Smooth muscle cell (in vitro differentiated cells): ENCODE measurements at regions not wholly inside any gene's neighbourhood (a gene's known extent, or its start where the extent isn't known, plus 50 kb on each side); places are given as distances from the start of the nearest gene placed in this dataset.

Source experiments
- DNase-seq: peaks from one replicate; lab custom pipeline; 2025; ENCODE audit not compliant: unreplicated experiment; lab: John Stamatoyannopoulos, UW
- H2AFZ ChIP-seq: fragments of 200-600 bp; sonication (generic); 2 replicates; pipeline ENCODE4 v1.6.0; 2016; ENCODE audit warnings: antibody characterized with exemption, low read depth, mild to moderate bottlenecking
- H3F3A ChIP-seq: fragments of 200-600 bp; sonication (generic); 2 replicates; pipeline ENCODE4 v1.6.0; 2017; ENCODE audit warnings: antibody characterized with exemption, low read depth
- H3K27ac ChIP-seq: fragments of 200-600 bp; sonication (generic); 2 replicates; pipeline ENCODE4 v1.5.1; 2016; ENCODE audit warnings: low read depth, mild to moderate bottlenecking
- H3K27me3 ChIP-seq: fragments of 200-600 bp; sonication (generic); 2 replicates; pipeline ENCODE4 v1.6.1; 2016; ENCODE audit warnings: low read depth, mild to moderate bottlenecking
- H3K36me3 ChIP-seq: fragments of 200-600 bp; sonication (generic); 2 replicates; pipeline ENCODE4 v1.5.1; 2016; ENCODE audit warnings: low read depth
- H3K4me1 ChIP-seq: fragments of 200-600 bp; sonication (generic); 2 replicates; pipeline ENCODE4 v1.5.1; 2016; ENCODE audit warnings: low read depth
- H3K4me2 ChIP-seq: fragments of 200-600 bp; sonication (generic); 2 replicates; pipeline ENCODE4 v1.6.0; 2016; ENCODE audit warnings: mild to moderate bottlenecking
- H3K4me3 ChIP-seq: fragments of 200-600 bp; sonication (generic); 2 replicates; pipeline ENCODE4 v1.5.1; 2016; ENCODE audit warnings: mild to moderate bottlenecking
- H3K79me2 ChIP-seq: fragments of 200-600 bp; sonication (generic); 2 replicates; pipeline ENCODE4 v1.6.0; 2016; ENCODE audit warnings: low read depth, mild to moderate bottlenecking
- H3K9ac ChIP-seq: fragments of 200-600 bp; sonication (generic); 2 replicates; pipeline ENCODE4 v1.6.0; 2016; ENCODE audit warnings: low read depth
- H3K9me3 ChIP-seq: fragments of 200-600 bp; sonication (generic); replicated peaks from 2 replicates; pipeline ENCODE4 v1.5.1; 2016; ENCODE audit warnings: low read depth
- H4K20me1 ChIP-seq: fragments of 200-600 bp; sonication (generic); 2 replicates; pipeline ENCODE4 v1.6.0; 2016; ENCODE audit warnings: low read depth
- WGBS: methylation state at CpG from one replicate; pipeline ENCODE4 v1.1.7; 2016; ENCODE audit warnings: low lambda C conversion rate; 5-methylcytosine and 5-hydroxymethylcytosine counted together
- TF ChIP-seq, protein P1 (sequence below): fragments of 200-600 bp; sonication (generic); IDR thresholded peaks from 2 replicates; pipeline ENCODE4 v1.5.1; 2017; ENCODE audit warnings: borderline replicate concordance, mild to moderate bottlenecking, antibody characterized with exemption; ENCODE audit not compliant: insufficient read depth, poor library complexity, severe bottlenecking

DNA sequence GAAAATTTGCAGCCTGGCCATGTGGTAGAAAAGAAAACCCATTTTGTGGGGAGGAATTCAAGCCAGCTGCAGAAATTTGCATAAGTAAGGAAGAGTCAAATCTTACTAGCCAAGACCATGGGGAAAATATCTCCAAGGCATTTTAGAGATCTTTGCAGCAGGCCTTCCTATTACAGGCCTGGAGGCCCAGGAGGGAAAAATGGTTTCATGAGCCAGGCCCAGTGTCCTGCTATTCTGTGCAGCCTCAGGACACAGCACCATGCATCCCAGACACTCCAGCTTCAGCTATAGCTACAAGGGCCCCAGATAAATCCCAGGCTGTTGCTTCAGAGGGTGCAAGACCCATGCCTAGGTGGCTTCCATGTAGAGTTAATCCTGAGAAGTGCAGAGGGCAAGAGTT lies 1590.1 kb upstream of the PRR20A start:
- no peaks in the 10 kb centered on the region for H3K27me3 ChIP-seq
- H3K4me1 ChIP-seq = no peaks in the 10 kb centered on the region
- no peak overlapping the region for H3K4me3 ChIP-seq
- H3K4me2 ChIP-seq = no peak overlapping the region
- no peak overlapping the region for H3K9ac ChIP-seq
- no peak for DNase-seq
- H4K20me1 ChIP-seq = no peaks in the 10 kb centered on the region
- no peaks in the 10 kb centered on the region for H3K9me3 ChIP-seq
- no peak overlapping the region for H3K27ac ChIP-seq
- H3K79me2 ChIP-seq = no peaks in the 10 kb centered on the region
- TF ChIP-seq, protein P1, sequence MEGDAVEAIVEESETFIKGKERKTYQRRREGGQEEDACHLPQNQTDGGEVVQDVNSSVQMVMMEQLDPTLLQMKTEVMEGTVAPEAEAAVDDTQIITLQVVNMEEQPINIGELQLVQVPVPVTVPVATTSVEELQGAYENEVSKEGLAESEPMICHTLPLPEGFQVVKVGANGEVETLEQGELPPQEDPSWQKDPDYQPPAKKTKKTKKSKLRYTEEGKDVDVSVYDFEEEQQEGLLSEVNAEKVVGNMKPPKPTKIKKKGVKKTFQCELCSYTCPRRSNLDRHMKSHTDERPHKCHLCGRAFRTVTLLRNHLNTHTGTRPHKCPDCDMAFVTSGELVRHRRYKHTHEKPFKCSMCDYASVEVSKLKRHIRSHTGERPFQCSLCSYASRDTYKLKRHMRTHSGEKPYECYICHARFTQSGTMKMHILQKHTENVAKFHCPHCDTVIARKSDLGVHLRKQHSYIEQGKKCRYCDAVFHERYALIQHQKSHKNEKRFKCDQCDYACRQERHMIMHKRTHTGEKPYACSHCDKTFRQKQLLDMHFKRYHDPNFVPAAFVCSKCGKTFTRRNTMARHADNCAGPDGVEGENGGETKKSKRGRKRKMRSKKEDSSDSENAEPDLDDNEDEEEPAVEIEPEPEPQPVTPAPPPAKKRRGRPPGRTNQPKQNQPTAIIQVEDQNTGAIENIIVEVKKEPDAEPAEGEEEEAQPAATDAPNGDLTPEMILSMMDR = no peak
- H2AFZ ChIP-seq = no peak overlapping the region
- no peaks in the 10 kb centered on the region for H3F3A ChIP-seq
- no peaks in the 10 kb centered on the region for H3K36me3 ChIP-seq

DNA sequence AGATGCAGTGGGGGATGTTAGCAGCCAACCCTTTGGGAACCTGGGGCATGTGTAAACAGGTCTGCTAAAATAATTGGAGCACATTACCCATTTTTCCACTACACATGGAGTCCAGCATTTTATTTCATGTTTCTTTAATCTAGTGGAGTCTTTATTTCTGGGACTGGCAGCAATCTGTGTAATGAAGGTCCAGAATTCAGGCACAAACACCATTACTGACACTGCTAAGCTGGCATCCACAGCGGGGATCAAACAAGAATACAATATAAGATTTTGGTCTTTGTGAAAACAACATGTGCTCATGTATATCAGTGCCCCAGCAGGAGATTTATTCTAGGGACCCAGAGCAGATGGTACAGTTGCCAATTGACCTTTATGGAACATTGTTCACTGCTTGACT lies 1587.0 kb upstream of the PRR20A start:
- no peaks in the 10 kb centered on the region for H3K36me3 ChIP-seq
- no peak overlapping the region for H3K9ac ChIP-seq
- no peaks in the 10 kb centered on the region for H3K4me1 ChIP-seq
- no peak for DNase-seq
- no peaks in the 10 kb centered on the region for H3K9me3 ChIP-seq
- no peak overlapping the region for H3K27ac ChIP-seq
- no peaks in the 10 kb centered on the region for H3F3A ChIP-seq
- no peak overlapping the region for H2AFZ ChIP-seq
- no peaks in the 10 kb centered on the region for H3K27me3 ChIP-seq
- no peaks in the 10 kb centered on the region for H3K79me2 ChIP-seq
- WGBS = 94% methylated on average over 1 of the region's 1 CpG
- no peak overlapping the region for H3K4me3 ChIP-seq
- TF ChIP-seq, protein P1 = no peak
- H3K4me2 ChIP-seq = no peak overlapping the region
- H4K20me1 ChIP-seq = no peaks in the 10 kb centered on the region

DNA sequence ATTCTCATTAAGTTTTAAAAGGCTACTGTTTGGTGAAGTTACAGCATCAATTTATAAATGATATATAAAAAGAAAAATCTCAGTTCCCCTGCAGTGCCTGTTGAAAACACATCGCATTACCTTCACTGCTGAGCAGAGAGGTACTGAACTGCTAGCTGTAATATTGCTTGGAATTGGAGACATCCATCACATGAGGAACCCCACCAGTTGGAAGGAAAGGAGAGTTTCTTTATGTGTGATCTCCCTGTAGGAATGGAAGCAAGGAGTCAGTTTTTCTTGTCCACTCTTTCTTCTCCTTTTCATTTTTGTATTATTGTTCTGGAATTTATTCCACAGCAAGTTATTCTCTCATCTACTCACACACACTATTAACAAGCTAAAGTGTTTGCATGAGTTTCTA lies 1586.0 kb upstream of the PRR20A start:
- H3K79me2 ChIP-seq = no peaks in the 10 kb centered on the region
- no peak overlapping the region for H3K4me3 ChIP-seq
- no peaks in the 10 kb centered on the region for H3K36me3 ChIP-seq
- WGBS = 95% methylated on average over 1 of the region's 1 CpG
- no peak overlapping the region for H3K9ac ChIP-seq
- H3K27ac ChIP-seq = no peak overlapping the region
- no peaks in the 10 kb centered on the region for H4K20me1 ChIP-seq
- no peak overlapping the region for H2AFZ ChIP-seq
- H3K4me2 ChIP-seq = no peak overlapping the region
- no peaks in the 10 kb centered on the region for H3K9me3 ChIP-seq
- H3K4me1 ChIP-seq = no peaks in the 10 kb centered on the region
- no peaks in the 10 kb centered on the region for H3K27me3 ChIP-seq
- no peaks in the 10 kb centered on the region for H3F3A ChIP-seq
- DNase-seq = no peak
- TF ChIP-seq, protein P1 = no peak

DNA sequence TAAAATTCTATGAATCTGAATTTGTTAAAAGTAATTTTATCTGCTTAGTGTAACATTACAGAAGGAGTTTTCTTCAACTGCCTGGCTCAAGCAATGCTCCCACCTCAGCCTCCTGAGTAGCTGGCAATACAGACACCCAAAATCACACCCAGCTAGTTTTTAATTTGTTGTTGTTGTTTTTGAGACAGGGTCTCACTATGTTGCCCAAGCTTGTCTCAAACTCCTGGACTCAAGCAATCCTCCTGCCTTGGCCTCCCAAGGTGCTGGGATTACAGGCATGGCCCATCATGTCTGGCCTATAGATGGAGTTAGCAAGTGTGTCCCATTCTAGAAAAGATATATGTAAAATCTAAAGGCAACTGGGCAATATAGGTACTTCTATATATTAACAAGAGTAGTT lies 1580.4 kb upstream of the PRR20A start:
- H3K79me2 ChIP-seq = no peaks in the 10 kb centered on the region
- no peak overlapping the region for H3K27ac ChIP-seq
- no peak overlapping the region for H2AFZ ChIP-seq
- no peaks in the 10 kb centered on the region for H4K20me1 ChIP-seq
- peaks cover 20% of the 10 kb centered on the region for H3K4me1 ChIP-seq
- H3K27me3 ChIP-seq = no peaks in the 10 kb centered on the region
- H3K9me3 ChIP-seq = no peaks in the 10 kb centered on the region
- no peaks in the 10 kb centered on the region for H3K36me3 ChIP-seq
- H3K4me2 ChIP-seq = no peak overlapping the region
- H3F3A ChIP-seq = no peaks in the 10 kb centered on the region
- H3K4me3 ChIP-seq = no peak overlapping the region
- TF ChIP-seq, protein P1 = no peak
- H3K9ac ChIP-seq = no peak overlapping the region
- DNase-seq = no peak
